ENCODE measurements at regions not wholly inside any gene's neighbourhood (a gene's known extent, or its start where the extent isn't known, plus 50 kb on each side); places are given as distances from the start of the nearest gene placed in this dataset.

DNA sequence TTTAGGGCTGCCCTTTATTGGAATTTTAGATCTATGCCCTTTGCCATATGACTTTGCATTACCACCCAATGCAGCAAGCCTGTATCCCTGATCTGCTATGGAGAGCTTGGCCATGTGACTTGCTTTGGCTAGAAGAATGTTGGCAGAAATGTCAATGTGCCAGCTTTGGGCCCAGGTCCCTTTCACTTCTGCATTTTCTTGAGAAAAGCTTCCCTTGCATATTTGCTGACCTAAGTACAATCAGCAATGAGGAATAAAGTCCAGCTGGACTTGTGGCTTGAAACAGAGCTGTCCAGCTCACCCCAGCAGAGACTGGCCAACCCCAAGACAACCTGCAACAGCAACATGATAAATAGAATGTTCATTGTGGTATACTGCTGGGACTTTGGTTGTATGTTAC, 135.9 kb downstream of the PAH start:
- Histone ChIP-seq H3K9me3 (no peaks in the 10 kb centered on the region), H3K27ac (no peak overlapping the region), H3K4me3 (no peak overlapping the region), H3K36me3 (no peaks in the 10 kb centered on the region), H3K4me1 (no peaks in the 10 kb centered on the region), H3K27me3 (replicated peaks in 1 of 7) (peaks cover 0 to 11% (median 0%) of the 10 kb centered on the region in 7 donors)
- no peak for DNase-seq
- intact Hi-C loops (cut with DNase I; ENCODE audit: low total_unique reads), result no loop called here
- TF ChIP-seq POLR2AphosphoS5 (IDR thresholded peaks at IDR 0.05) (no peak), POLR2A (IDR thresholded peaks at IDR 0.05) (no peak)
- TF ChIP-seq, protein P1, sequence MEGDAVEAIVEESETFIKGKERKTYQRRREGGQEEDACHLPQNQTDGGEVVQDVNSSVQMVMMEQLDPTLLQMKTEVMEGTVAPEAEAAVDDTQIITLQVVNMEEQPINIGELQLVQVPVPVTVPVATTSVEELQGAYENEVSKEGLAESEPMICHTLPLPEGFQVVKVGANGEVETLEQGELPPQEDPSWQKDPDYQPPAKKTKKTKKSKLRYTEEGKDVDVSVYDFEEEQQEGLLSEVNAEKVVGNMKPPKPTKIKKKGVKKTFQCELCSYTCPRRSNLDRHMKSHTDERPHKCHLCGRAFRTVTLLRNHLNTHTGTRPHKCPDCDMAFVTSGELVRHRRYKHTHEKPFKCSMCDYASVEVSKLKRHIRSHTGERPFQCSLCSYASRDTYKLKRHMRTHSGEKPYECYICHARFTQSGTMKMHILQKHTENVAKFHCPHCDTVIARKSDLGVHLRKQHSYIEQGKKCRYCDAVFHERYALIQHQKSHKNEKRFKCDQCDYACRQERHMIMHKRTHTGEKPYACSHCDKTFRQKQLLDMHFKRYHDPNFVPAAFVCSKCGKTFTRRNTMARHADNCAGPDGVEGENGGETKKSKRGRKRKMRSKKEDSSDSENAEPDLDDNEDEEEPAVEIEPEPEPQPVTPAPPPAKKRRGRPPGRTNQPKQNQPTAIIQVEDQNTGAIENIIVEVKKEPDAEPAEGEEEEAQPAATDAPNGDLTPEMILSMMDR (IDR thresholded peaks at IDR 0.05 in 8 of 11, conservative IDR thresholded peaks at IDR 0.05 in 3 of 11), result no peak

- WGBS, 5 donors, result 51 to 60% (median 53%) methylated on average over 2 of the region's 2 CpGs
- intact Hi-C loops (cut with DNase I; ENCODE audit: low total_unique reads), result no loop called here
- no peaks in the 10 kb centered on the region for H3K4me1 ChIP-seq
Measured at GRCh38 chr12:102776041-102776440, 141.0 kb downstream of the PAH start.

DNA sequence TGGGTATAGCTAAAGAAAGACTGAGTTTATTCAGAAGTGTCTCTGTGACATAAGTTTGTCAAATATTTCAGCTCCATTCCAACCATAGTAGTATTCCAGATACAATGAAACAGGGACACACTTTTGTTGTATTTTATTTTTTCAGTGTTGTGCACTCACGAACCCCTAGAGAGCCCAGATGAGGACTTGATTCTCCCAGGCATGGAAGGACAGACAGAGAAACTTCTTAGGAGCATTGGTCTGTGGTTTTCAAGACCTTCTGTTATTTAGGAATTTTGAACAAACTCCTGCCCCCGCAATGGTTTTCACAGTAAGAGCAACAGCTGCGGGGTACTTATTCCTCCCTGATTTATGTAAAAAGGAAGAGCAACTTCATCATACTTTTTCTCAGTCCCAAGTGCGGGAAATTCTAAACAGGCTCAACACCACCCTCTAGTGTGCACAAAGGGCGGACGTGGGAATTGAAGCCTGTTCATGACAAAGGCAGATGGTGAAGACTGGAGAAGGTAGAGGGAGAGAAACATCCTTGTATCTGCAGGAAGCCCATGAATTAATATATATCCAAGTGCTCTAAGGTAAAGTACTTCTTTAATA, 147.6 kb downstream of the PAH start:
- Histone ChIP-seq H3K4me1 (peaks cover 0 to 4% (median 0%) of the 10 kb centered on the region in 6 donors), H3K27me3 (replicated peaks in 1 of 7) (peaks cover 0 to 15% (median 0%) of the 10 kb centered on the region in 7 donors), H3K9me3 (no peaks in the 10 kb centered on the region), H3K36me3 (no peaks in the 10 kb centered on the region), H3K4me3 (no peak overlapping the region), H3K27ac (no peak overlapping the region)
- TF ChIP-seq, protein P1 (IDR thresholded peaks at IDR 0.05 in 8 of 11, conservative IDR thresholded peaks at IDR 0.05 in 3 of 11), result peak; percentile 20 to 72 (median 59)
- TF ChIP-seq POLR2AphosphoS5 (IDR thresholded peaks at IDR 0.05), result no peak
- no peak for TF ChIP-seq POLR2A (IDR thresholded peaks at IDR 0.05)
- WGBS, 5 donors, result 6 to 15% (median 9%) methylated on average over 6 of the region's 6 CpGs
- intact Hi-C loops (cut with DNase I; ENCODE audit: low total_unique reads), result no loop called here
- DNase-seq, result no peak

More at GRCh38 chr12:102776041-102776440, 141.0 kb downstream of the PAH start:
- Histone ChIP-seq H3K36me3 (no peaks in the 10 kb centered on the region), H3K4me3 (no peak overlapping the region), H3K27ac (no peak overlapping the region), H3K27me3 (replicated peaks in 1 of 7) (peaks cover 0 to 16% (median 0%) of the 10 kb centered on the region in 7 donors), H3K9me3 (no peaks in the 10 kb centered on the region)
- TF ChIP-seq POLR2AphosphoS5 (IDR thresholded peaks at IDR 0.05), result no peak
- DNase-seq, result no peak

- H3K27me3 ChIP-seq (replicated peaks in 1 of 7), result peaks cover 0 to 11% (median 0%) of the 10 kb centered on the region in 7 donors
- no peak for DNase-seq
- no peak overlapping the region for H3K27ac ChIP-seq
- TF ChIP-seq POLR2AphosphoS5 (IDR thresholded peaks at IDR 0.05), result no peak
- TF ChIP-seq, protein P1 (IDR thresholded peaks at IDR 0.05 in 8 of 11, conservative IDR thresholded peaks at IDR 0.05 in 3 of 11), result no peak
- H3K9me3 ChIP-seq, result no peaks in the 10 kb centered on the region
- 78 to 88% (median 87%) methylated on average over 3 of the region's 3 CpGs for WGBS, 5 donors
- no peak overlapping the region for H3K4me3 ChIP-seq
- H3K4me1 ChIP-seq, result peaks cover 0 to 4% (median 0%) of the 10 kb centered on the region in 6 donors
- intact Hi-C loops (cut with DNase I; ENCODE audit: low total_unique reads), result no loop called here
- no peaks in the 10 kb centered on the region for H3K36me3 ChIP-seq
Measured at GRCh38 chr12:102766961-102767360, 150.1 kb downstream of the PAH start.
